Keratinocyte (primary cell): ENCODE measurements at regions not wholly inside any gene's neighbourhood (a gene's known extent, or its start where the extent isn't known, plus 50 kb on each side); places are given as distances from the start of the nearest gene placed in this dataset.

Experiments used
- DNase-seq: peaks from one replicate; pipeline ENCODE4 v3.0.0-alpha.2; 2011; ENCODE audit warnings: low read depth, missing footprints, low spot score
- FAIRE-seq: peaks from 2 replicates; lab custom pipeline; 2011; peaks lifted over from hg19 to GRCh38; lab: Jason Lieb, UNC
- H2AFZ ChIP-seq: 2 replicates; pipeline ENCODE4 v1.6.0; 2012; ENCODE audit warnings: low read length, control low read depth, inconsistent platforms; ENCODE audit not compliant: control insufficient read depth
- H3K27ac ChIP-seq: 2 replicates; pipeline ENCODE4 v1.5.1; 2011; ENCODE audit warnings: low read length; ENCODE audit not compliant: control insufficient read depth, insufficient read depth
- H3K27me3 ChIP-seq: 3 replicates; pipeline ENCODE4 v1.6.0; 2011; ENCODE audit warnings: low read length; ENCODE audit not compliant: control insufficient read depth, insufficient read depth; ENCODE audit errors: extremely low read depth
- H3K36me3 ChIP-seq, 2 experiments: 2 replicates in 1 of 2; 3 replicates in 1 of 2; pipeline ENCODE4 v1.5.1; 2011; ENCODE audit warnings: low read length in 2 of 2, mild to moderate bottlenecking in 1 of 2; ENCODE audit not compliant: control insufficient read depth in 2 of 2, insufficient read depth in 2 of 2; ENCODE audit errors: extremely low read depth in 1 of 2
- H3K4me1 ChIP-seq: 3 replicates; pipeline ENCODE4 v1.5.1; 2011; ENCODE audit warnings: low read length; ENCODE audit not compliant: control insufficient read depth, insufficient read depth; ENCODE audit errors: extremely low read depth
- H3K4me2 ChIP-seq: 3 replicates; pipeline ENCODE4 v1.6.0; 2011; ENCODE audit warnings: low read depth, low read length; ENCODE audit not compliant: control insufficient read depth, insufficient read depth; ENCODE audit errors: extremely low read depth
- H3K4me3 ChIP-seq, 3 experiments: fragments of 200-600 bp in 1 of 3; sonication (generic) in 1 of 3; 2 replicates in 2 of 3; 3 replicates in 1 of 3; pipeline ENCODE4 v1.5.1; 2011 to 2016; ENCODE audit warnings: low read length in 3 of 3, mild to moderate bottlenecking in 3 of 3, control low read depth in 2 of 3, inconsistent platforms in 1 of 3, low read depth in 1 of 3, mixed read lengths in 1 of 3, mixed run types in 1 of 3, moderate library complexity in 1 of 3; ENCODE audit not compliant: control insufficient read depth in 2 of 3, insufficient read depth in 2 of 3; ENCODE audit errors: extremely low read depth in 1 of 3
- H3K79me2 ChIP-seq: 2 replicates; pipeline ENCODE4 v1.6.0; 2012; ENCODE audit warnings: low read length; ENCODE audit not compliant: control insufficient read depth, insufficient read depth
- H3K9ac ChIP-seq: 3 replicates; pipeline ENCODE4 v1.6.0; 2011; ENCODE audit warnings: low read length; ENCODE audit not compliant: control insufficient read depth, insufficient read depth; ENCODE audit errors: extremely low read depth
- H3K9me1 ChIP-seq: 3 replicates; pipeline ENCODE4 v1.6.0; 2011; ENCODE audit warnings: low read length; ENCODE audit not compliant: control insufficient read depth, insufficient read depth; ENCODE audit errors: extremely low read depth
- H3K9me3 ChIP-seq: 2 replicates; pipeline ENCODE4 v1.5.1; 2012; ENCODE audit warnings: low read depth, low read length; ENCODE audit not compliant: control insufficient read depth
- H4K20me1 ChIP-seq: 3 replicates; pipeline ENCODE4 v1.6.0; 2011; ENCODE audit warnings: low read length; ENCODE audit not compliant: control insufficient read depth, insufficient read depth; ENCODE audit errors: extremely low read depth
- EZH2 ChIP-seq: IDR thresholded peaks from one replicate; pipeline ENCODE4 v1.6.1; 2012; ENCODE audit warnings: inconsistent platforms, mild to moderate bottlenecking, low read length, moderate library complexity
- dilution Hi-C: fragments of 300-500 bp; cut with MboI; formaldehyde crosslinking; loops from one replicate; pipeline ENCODE4 v1.7.0; 2020; ENCODE audit warnings: low sequenced_read_pairs; ENCODE audit not compliant: extremely low pct_ligation_motif_present
- TF ChIP-seq, protein P1 (sequence below), 3 experiments: IDR thresholded peaks in 1 of 3; conservative IDR thresholded peaks in 1 of 3; optimal IDR thresholded peaks in 1 of 3; 2 replicates in 2 of 3; 3 replicates in 1 of 3; pipeline versions ENCODE3 to v1.5.1; 2011; ENCODE audit warnings: low read length in 3 of 3, mild to moderate bottlenecking in 3 of 3, moderate library complexity in 2 of 3, control low read depth in 1 of 3, inconsistent platforms in 1 of 3; ENCODE audit not compliant: insufficient read depth in 2 of 3; ENCODE audit errors: extremely low read depth in 1 of 3

GRCh38 chr13:103715335-103715734 is 649.1 kb upstream of the SLC10A2 start:
- no peaks in the 10 kb centered on the region for H3K36me3 ChIP-seq
- H2AFZ ChIP-seq, result no peak overlapping the region
- dilution Hi-C loops, result no loop called here
- no peaks in the 10 kb centered on the region for H3K4me1 ChIP-seq
- no peak overlapping the region for H3K27ac ChIP-seq
- DNase-seq (no peak), FAIRE-seq (no peak)
- TF ChIP-seq EZH2, result no peak
- TF ChIP-seq, protein P1, sequence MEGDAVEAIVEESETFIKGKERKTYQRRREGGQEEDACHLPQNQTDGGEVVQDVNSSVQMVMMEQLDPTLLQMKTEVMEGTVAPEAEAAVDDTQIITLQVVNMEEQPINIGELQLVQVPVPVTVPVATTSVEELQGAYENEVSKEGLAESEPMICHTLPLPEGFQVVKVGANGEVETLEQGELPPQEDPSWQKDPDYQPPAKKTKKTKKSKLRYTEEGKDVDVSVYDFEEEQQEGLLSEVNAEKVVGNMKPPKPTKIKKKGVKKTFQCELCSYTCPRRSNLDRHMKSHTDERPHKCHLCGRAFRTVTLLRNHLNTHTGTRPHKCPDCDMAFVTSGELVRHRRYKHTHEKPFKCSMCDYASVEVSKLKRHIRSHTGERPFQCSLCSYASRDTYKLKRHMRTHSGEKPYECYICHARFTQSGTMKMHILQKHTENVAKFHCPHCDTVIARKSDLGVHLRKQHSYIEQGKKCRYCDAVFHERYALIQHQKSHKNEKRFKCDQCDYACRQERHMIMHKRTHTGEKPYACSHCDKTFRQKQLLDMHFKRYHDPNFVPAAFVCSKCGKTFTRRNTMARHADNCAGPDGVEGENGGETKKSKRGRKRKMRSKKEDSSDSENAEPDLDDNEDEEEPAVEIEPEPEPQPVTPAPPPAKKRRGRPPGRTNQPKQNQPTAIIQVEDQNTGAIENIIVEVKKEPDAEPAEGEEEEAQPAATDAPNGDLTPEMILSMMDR (optimal IDR thresholded peaks at IDR 0.05 in 1 of 3, IDR thresholded peaks at IDR 0.05 in 1 of 3, conservative IDR thresholded peaks at IDR 0.05 in 1 of 3; ENCODE audit: extremely low read depth in 1 of 3, insufficient read depth in 2 of 3, low read length in 3 of 3), result no peak
- H3K9ac ChIP-seq, result no peak overlapping the region
- no peak overlapping the region for H3K4me2 ChIP-seq
- no peak overlapping the region for H3K4me3 ChIP-seq
- no peaks in the 10 kb centered on the region for H3K9me3 ChIP-seq
- no peaks in the 10 kb centered on the region for H3K27me3 ChIP-seq
- H3K79me2 ChIP-seq, result no peaks in the 10 kb centered on the region
- H3K9me1 ChIP-seq, result no peaks in the 10 kb centered on the region
- H4K20me1 ChIP-seq, result no peaks in the 10 kb centered on the region

DNA sequence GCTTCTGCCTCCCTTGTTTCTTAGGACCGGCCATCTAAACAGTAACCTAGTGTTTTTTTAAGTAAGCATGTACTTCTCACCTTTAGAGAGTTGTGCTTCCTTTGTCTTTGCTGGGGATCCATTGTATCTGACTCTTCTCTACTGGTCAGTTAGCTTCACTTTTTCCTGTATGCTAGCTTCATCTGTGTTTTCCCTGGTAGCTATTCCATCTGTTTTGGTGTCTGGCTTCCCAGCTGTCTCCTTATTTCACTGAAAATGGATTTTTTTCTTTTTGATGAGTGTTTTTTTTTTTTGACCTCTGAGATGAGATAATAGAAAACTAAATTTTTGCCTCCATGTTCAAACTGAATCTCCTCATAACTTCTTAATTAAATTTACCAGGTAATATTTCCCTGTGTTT is 637.0 kb upstream of the SLC10A2 start:
- Histone ChIP-seq H2AFZ (no peak overlapping the region), H3K4me1 (no peaks in the 10 kb centered on the region), H3K27ac (no peak overlapping the region), H3K4me3 (no peak overlapping the region), H3K79me2 (no peaks in the 10 kb centered on the region), H3K9ac (no peak overlapping the region), H3K9me3 (no peaks in the 10 kb centered on the region), H3K36me3 (no peaks in the 10 kb centered on the region), H4K20me1 (no peaks in the 10 kb centered on the region), H3K9me1 (no peaks in the 10 kb centered on the region), H3K27me3 (no peaks in the 10 kb centered on the region), H3K4me2 (no peak overlapping the region)
- dilution Hi-C loops, result no loop called here
- TF ChIP-seq, protein P1 (optimal IDR thresholded peaks at IDR 0.05 in 1 of 3, IDR thresholded peaks at IDR 0.05 in 1 of 3, conservative IDR thresholded peaks at IDR 0.05 in 1 of 3; ENCODE audit: extremely low read depth in 1 of 3, insufficient read depth in 2 of 3, low read length in 3 of 3), result no peak
- TF ChIP-seq EZH2, result no peak
- DNase-seq (no peak), FAIRE-seq (no peak)
